Kidney epithelial cell (primary cell): ENCODE measurements at regions not wholly inside any gene's neighbourhood (a gene's known extent, or its start where the extent isn't known, plus 50 kb on each side); places are given as distances from the start of the nearest gene placed in this dataset.

ENCODE experiments used
- DNase-seq: peaks from one replicate; pipeline ENCODE4 v3.0.0-alpha.2; 2010; ENCODE audit warnings: low read depth
- H3K27me3 ChIP-seq: 2 replicates; pipeline ENCODE4 v1.6.0; 2011; ENCODE audit warnings: low read length; ENCODE audit not compliant: control insufficient read depth, insufficient read depth
- H3K36me3 ChIP-seq: 2 replicates; pipeline ENCODE4 v1.5.1; 2011; ENCODE audit warnings: low read length; ENCODE audit not compliant: control insufficient read depth, insufficient read depth
- H3K4me3 ChIP-seq: 2 replicates; pipeline ENCODE4 v1.5.1; 2011; ENCODE audit warnings: low read depth, mild to moderate bottlenecking, control low read depth, low read length
- TF ChIP-seq, protein P1 (sequence below): IDR thresholded peaks from 2 replicates; pipeline ENCODE4 v1.5.1; 2011; ENCODE audit warnings: mild to moderate bottlenecking, moderate library complexity, low read length, control low read depth, inconsistent platforms; ENCODE audit not compliant: insufficient read depth, poor library complexity, severe bottlenecking

DNA sequence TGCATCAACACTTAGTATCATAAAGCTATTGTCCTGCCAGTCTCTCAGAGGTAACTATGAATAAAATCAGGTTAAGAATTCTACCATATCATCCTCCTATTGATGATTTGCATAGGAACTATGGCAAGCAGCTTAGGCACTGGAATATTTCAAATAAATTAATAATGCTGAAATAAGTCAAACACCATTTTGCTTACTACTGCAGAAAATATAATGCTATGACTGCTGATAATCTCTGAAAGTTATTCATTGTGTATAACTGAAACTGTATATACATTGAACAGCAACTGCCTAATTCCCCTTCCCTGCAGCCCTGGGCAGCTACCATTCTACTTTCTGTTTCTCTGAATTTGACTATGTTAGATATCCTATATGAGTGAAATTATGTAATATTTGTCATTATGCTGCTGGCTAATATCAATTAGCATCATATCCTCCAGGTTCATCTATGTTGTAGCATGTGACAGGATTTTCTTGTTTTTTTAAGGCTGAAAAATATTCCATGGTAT lies 318.8 kb upstream of the SGCG start:
- H3K36me3 ChIP-seq = no peaks in the 10 kb centered on the region
- no peaks in the 10 kb centered on the region for H3K27me3 ChIP-seq
- DNase-seq = no peak
- H3K4me3 ChIP-seq = no peak overlapping the region
- TF ChIP-seq, protein P1, sequence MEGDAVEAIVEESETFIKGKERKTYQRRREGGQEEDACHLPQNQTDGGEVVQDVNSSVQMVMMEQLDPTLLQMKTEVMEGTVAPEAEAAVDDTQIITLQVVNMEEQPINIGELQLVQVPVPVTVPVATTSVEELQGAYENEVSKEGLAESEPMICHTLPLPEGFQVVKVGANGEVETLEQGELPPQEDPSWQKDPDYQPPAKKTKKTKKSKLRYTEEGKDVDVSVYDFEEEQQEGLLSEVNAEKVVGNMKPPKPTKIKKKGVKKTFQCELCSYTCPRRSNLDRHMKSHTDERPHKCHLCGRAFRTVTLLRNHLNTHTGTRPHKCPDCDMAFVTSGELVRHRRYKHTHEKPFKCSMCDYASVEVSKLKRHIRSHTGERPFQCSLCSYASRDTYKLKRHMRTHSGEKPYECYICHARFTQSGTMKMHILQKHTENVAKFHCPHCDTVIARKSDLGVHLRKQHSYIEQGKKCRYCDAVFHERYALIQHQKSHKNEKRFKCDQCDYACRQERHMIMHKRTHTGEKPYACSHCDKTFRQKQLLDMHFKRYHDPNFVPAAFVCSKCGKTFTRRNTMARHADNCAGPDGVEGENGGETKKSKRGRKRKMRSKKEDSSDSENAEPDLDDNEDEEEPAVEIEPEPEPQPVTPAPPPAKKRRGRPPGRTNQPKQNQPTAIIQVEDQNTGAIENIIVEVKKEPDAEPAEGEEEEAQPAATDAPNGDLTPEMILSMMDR = no peak

DNA sequence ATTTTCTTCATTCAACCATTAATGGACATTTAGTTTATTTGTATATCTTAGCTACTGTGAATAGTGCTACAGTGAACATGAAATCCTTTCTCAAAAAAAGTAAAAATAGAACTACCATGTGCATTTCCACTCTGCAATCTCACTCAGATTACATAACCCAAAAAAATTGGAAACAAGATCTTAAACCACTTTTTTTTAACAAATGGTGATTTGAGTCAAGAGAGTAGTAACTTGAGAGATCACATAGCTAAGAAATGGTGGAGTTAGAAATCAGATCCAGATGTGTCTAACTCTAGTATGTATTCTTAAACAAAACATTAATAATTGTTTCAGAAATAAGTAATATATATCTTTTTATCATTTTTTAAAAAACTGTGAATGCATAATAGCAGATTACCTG lies 318.3 kb upstream of the SGCG start:
- H3K4me3 ChIP-seq = no peak overlapping the region
- TF ChIP-seq, protein P1 = no peak
- DNase-seq = no peak
- H3K36me3 ChIP-seq = no peaks in the 10 kb centered on the region
- no peaks in the 10 kb centered on the region for H3K27me3 ChIP-seq

DNA sequence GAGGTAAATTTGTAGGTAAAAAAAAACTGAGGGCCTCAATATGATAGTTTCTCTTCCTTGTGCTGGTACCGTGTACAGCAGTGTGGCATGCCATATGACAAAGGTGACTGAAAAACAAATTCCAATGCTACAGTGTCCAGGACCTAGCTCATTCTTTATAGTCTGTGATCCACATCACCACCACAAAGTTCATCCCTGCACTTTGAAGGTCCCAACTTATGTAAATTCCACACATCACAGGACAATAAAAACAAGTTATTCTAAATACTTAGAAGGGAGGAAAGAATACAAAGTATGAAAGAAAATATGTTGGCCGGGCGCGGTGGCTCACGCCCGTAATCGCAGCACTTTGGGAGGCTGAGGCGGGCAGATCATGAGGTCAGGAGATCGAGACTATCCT lies 314.6 kb upstream of the SGCG start:
- no peak for DNase-seq
- Histone ChIP-seq H3K27me3 (no peaks in the 10 kb centered on the region), H3K36me3 (no peaks in the 10 kb centered on the region), H3K4me3 (no peak overlapping the region)
- TF ChIP-seq, protein P1 = no peak

GRCh38 chr13:22871231-22871630 lies 309.5 kb upstream of the SGCG start:
- H3K36me3 ChIP-seq = no peaks in the 10 kb centered on the region
- TF ChIP-seq, protein P1 = no peak
- no peak overlapping the region for H3K4me3 ChIP-seq
- DNase-seq = no peak
- no peaks in the 10 kb centered on the region for H3K27me3 ChIP-seq

GRCh38 chr13:22874839-22875238 lies 305.9 kb upstream of the SGCG start:
- H3K4me3 ChIP-seq = no peak overlapping the region

GRCh38 chr13:22877421-22877820 lies 303.4 kb upstream of the SGCG start:
- Histone ChIP-seq H3K36me3 (no peaks in the 10 kb centered on the region), H3K27me3 (no peaks in the 10 kb centered on the region), H3K4me3 (no peak overlapping the region)
- TF ChIP-seq, protein P1 = no peak
- no peak for DNase-seq

More at GRCh38 chr13:22874839-22875238, 305.9 kb upstream of the SGCG start:
- DNase-seq = no peak
- H3K36me3 ChIP-seq = no peaks in the 10 kb centered on the region
- TF ChIP-seq, protein P1 = no peak
- no peaks in the 10 kb centered on the region for H3K27me3 ChIP-seq
